IMR-90 (cell line): ENCODE measurements at regions not wholly inside any gene's neighbourhood (a gene's known extent, or its start where the extent isn't known, plus 50 kb on each side); places are given as distances from the start of the nearest gene placed in this dataset.

ENCODE experiments used
- ATAC-seq: fragments of 200-7000 bp; cut with Tn5 transposase; 2 replicates; pipeline ENCODE4 v1.9.1; 2020; ENCODE audit warnings: low read depth, mild to moderate bottlenecking, moderate library complexity
- BruUV-seq: library from RNA; stranded (reverse); fragments of 400-500 nt; replicated peaks from 2 replicates; lab custom pipeline; 2021; lab: Mats Ljungman, UMichigan
- CTCF ChIA-PET: fragments of 300-600 bp; formaldehyde crosslinking; extraction: SDS; loops from one replicate; lab custom pipeline; 2021; ENCODE audit warnings: antibody characterized with exemption; lab: Yijun Ruan, JAX
- POLR2A ChIA-PET: fragments of 300-600 bp; sonication (Branson Sonifier 250); formaldehyde crosslinking; loops from one replicate; lab custom pipeline; 2022; ENCODE audit warnings: antibody characterized with exemption; ENCODE audit not compliant: unreplicated experiment; lab: Charles Lee
- DNase-seq: peaks from one replicate; pipeline ENCODE4 v3.0.0; 2013
- H2AFZ ChIP-seq: replicated peaks from 2 replicates; pipeline ENCODE3; 2013; ENCODE audit warnings: low read length, mild to moderate bottlenecking; ENCODE audit not compliant: poor library complexity
- H2AK5ac ChIP-seq: 2 replicates; pipeline ENCODE4 v1.6.1; 2013; ENCODE audit warnings: low read depth, low read length, inconsistent platforms
- H2AK9ac ChIP-seq: replicated peaks from 2 replicates; pipeline ENCODE3; 2013; ENCODE audit warnings: mild to moderate bottlenecking, low read depth, low read length, moderate library complexity; ENCODE audit not compliant: poor library complexity
- H2BK120ac ChIP-seq: 2 replicates; pipeline ENCODE4 v1.6.1; 2013; ENCODE audit warnings: low read depth, low read length, inconsistent platforms
- H2BK15ac ChIP-seq: 3 replicates; pipeline ENCODE4 v1.6.1; 2013; ENCODE audit warnings: low read depth, low read length, inconsistent platforms
- H2BK20ac ChIP-seq: 2 replicates; pipeline ENCODE4 v1.6.1; 2013; ENCODE audit warnings: low read depth, mild to moderate bottlenecking, inconsistent platforms, low read length, moderate library complexity
- H2BK5ac ChIP-seq: 2 replicates; pipeline ENCODE4 v1.6.1; 2013; ENCODE audit warnings: mild to moderate bottlenecking, low read depth, low read length, inconsistent platforms; ENCODE audit not compliant: poor library complexity, severe bottlenecking
- H3K14ac ChIP-seq: replicated peaks from 2 replicates; pipeline ENCODE4 v1.6.1; 2013; ENCODE audit warnings: low read depth, low read length, inconsistent platforms
- H3K18ac ChIP-seq: 2 replicates; pipeline ENCODE4 v1.6.1; 2013; ENCODE audit warnings: low read depth, low read length, control low read depth
- H3K23ac ChIP-seq: 2 replicates; pipeline ENCODE4 v1.6.1; 2013; ENCODE audit warnings: low read depth, low read length, inconsistent platforms
- H3K27ac ChIP-seq: 2 replicates; pipeline ENCODE4 v1.5.1; 2013; ENCODE audit warnings: mild to moderate bottlenecking, control low read depth, low read length; ENCODE audit not compliant: insufficient read depth
- H3K27me3 ChIP-seq: 2 replicates; pipeline ENCODE4 v1.6.1; 2013; ENCODE audit warnings: low read length; ENCODE audit not compliant: control insufficient read depth, insufficient read depth
- H3K36me3 ChIP-seq: 2 replicates; pipeline ENCODE4 v1.6.1; 2013; ENCODE audit warnings: low read length, mixed read lengths; ENCODE audit not compliant: control insufficient read depth, insufficient read depth
- H3K4ac ChIP-seq: 2 replicates; pipeline ENCODE4 v1.6.1; 2013; ENCODE audit warnings: low read depth, low read length, inconsistent platforms
- H3K4me1 ChIP-seq: 2 replicates; pipeline ENCODE4 v1.6.1; 2013; ENCODE audit warnings: low read length, mixed read lengths; ENCODE audit not compliant: control insufficient read depth, insufficient read depth
- H3K4me2 ChIP-seq: 2 replicates; pipeline ENCODE4 v1.6.1; 2013; ENCODE audit warnings: low read depth, mild to moderate bottlenecking, control low read depth, low read length, moderate library complexity
- H3K4me3 ChIP-seq: 2 replicates; pipeline ENCODE4 v1.5.1; 2013; ENCODE audit warnings: low read depth, mild to moderate bottlenecking, control low read depth, low read length, moderate library complexity; ENCODE audit not compliant: insufficient read depth
- H3K56ac ChIP-seq: 2 replicates; pipeline ENCODE4 v1.6.1; 2013; ENCODE audit warnings: low read length, inconsistent platforms; ENCODE audit not compliant: insufficient read depth; ENCODE audit errors: extremely low read depth
- H3K79me1 ChIP-seq, 2 experiments: 2 replicates each; pipeline ENCODE4 v1.6.1; 2013; ENCODE audit warnings: low read length in 2 of 2, inconsistent platforms in 1 of 2, low read depth in 1 of 2
- H3K9ac ChIP-seq: 2 replicates; pipeline ENCODE4 v1.6.1; 2013; ENCODE audit warnings: low read depth, low read length, control low read depth
- H3K9me1 ChIP-seq: 2 replicates; pipeline ENCODE4 v1.6.1; 2013; ENCODE audit warnings: low read length, inconsistent platforms; ENCODE audit not compliant: insufficient read depth
- H3K9me3 ChIP-seq: 2 replicates; pipeline ENCODE4 v1.6.1; 2013; ENCODE audit warnings: low read length; ENCODE audit not compliant: control insufficient read depth, insufficient read depth
- H4K20me1 ChIP-seq: 2 replicates; pipeline ENCODE4 v1.6.1; 2013; ENCODE audit warnings: low read length, inconsistent platforms; ENCODE audit not compliant: insufficient read depth
- H4K5ac ChIP-seq: 2 replicates; pipeline ENCODE4 v1.6.1; 2013; ENCODE audit warnings: mild to moderate bottlenecking, low read depth, low read length, control low read depth
- H4K8ac ChIP-seq, 2 experiments: 2 replicates each; pipeline ENCODE4 v1.6.1; 2013; ENCODE audit warnings: low read depth in 2 of 2, low read length in 2 of 2, control low read depth in 1 of 2, inconsistent platforms in 1 of 2
- H4K91ac ChIP-seq: 2 replicates; pipeline ENCODE4 v1.6.1; 2013; ENCODE audit warnings: low read depth, low read length, inconsistent platforms; ENCODE audit not compliant: insufficient read depth
- CHD1 ChIP-seq: IDR thresholded peaks from 2 replicates; pipeline ENCODE4 v1.6.1; 2012; ENCODE audit warnings: low read depth, low read length, improper control_type of control experiment
- FOS ChIP-seq: fragments of 150-350 bp; IDR thresholded peaks from 2 replicates; pipeline ENCODE4 v1.6.1; 2016; ENCODE audit warnings: low read depth, low read length
- POLR2A ChIP-seq: IDR thresholded peaks from 2 replicates; pipeline ENCODE4 v1.6.1; 2012; ENCODE audit warnings: mild to moderate bottlenecking, low read depth, low read length
- WGBS, 2 experiments: methylation state at CpG; one replicate each; pipeline versions ENCODE4 v1.1.5 to v1.1.7; 2013; ENCODE audit warnings: missing lambda C conversion rate in 2 of 2; ENCODE audit not compliant: insufficient read length in 1 of 2; ENCODE audit errors: extremely low coverage in 2 of 2; 5-methylcytosine and 5-hydroxymethylcytosine counted together
- dilution Hi-C: fragments of 300-500 bp; cut with HindIII; formaldehyde crosslinking; loops from one replicate; pipeline ENCODE4 v1.14.3; 2018; ENCODE audit warnings: low sequenced_read_pairs; ENCODE audit not compliant: unreplicated experiment
- in situ Hi-C: fragments of 300-500 bp; cut with MboI; formaldehyde crosslinking; loops from 3 replicates; pipeline ENCODE4 v1.14.3; 2019; ENCODE audit warnings: low sequenced_read_pairs, inconsistent platforms, mixed read lengths
- intact Hi-C: fragments of 100-400 bp; cut with micrococcal nuclease; formaldehyde crosslinking; loops from 2 replicates; pipeline ENCODE4 v1.10.0; 2022
- TF ChIP-seq, protein P1 (sequence below): fragments of 150-350 bp; IDR thresholded peaks from 2 replicates; pipeline ENCODE4 v1.6.1; 2017; ENCODE audit warnings: mild to moderate bottlenecking, antibody characterized with exemption, low read length, low read depth

GRCh38 chr19:34314437-34315313 lies 50.3 kb upstream of the GPI start:
- in situ Hi-C loops (no loop called here), intact Hi-C loops (loop anchor here (5.0 kb wide), 1 partner anchor 57 kb away; no protein-coding TSS in a partner anchor), dilution Hi-C loops (no loop called here)
- H3K36me3 ChIP-seq = peaks cover 2% of the 10 kb centered on the region; the same call in 1 of the 2 replicates
- TF ChIP-seq CHD1 (no peak), FOS (no peak), POLR2A (no peak)
- TF ChIP-seq, protein P1, sequence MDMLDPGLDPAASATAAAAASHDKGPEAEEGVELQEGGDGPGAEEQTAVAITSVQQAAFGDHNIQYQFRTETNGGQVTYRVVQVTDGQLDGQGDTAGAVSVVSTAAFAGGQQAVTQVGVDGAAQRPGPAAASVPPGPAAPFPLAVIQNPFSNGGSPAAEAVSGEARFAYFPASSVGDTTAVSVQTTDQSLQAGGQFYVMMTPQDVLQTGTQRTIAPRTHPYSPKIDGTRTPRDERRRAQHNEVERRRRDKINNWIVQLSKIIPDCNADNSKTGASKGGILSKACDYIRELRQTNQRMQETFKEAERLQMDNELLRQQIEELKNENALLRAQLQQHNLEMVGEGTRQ = no peak
- no peak overlapping the region for H3K4me3 ChIP-seq
- H3K9me3 ChIP-seq = no peaks in the 10 kb centered on the region
- H4K8ac ChIP-seq = no peak overlapping the region
- no peak overlapping the region for H2AFZ ChIP-seq
- H3K79me1 ChIP-seq = peaks cover 46 to 77% of the 10 kb centered on the region in 2 experiments
- peaks cover 35% of the 10 kb centered on the region for H3K4me1 ChIP-seq
- H4K20me1 ChIP-seq = peaks cover 42% of the 10 kb centered on the region
- ChIA-PET CTCF (interaction anchor here (1.0 kb wide), 1 partner anchor 40 kb away, joined by 3 read pairs; no protein-coding TSS in a partner anchor), POLR2A (no interaction called here)
- no CpG with 5 or more reads among the region's 4 CpGs for WGBS, 2 experiments
- H3K27me3 ChIP-seq = no peaks in the 10 kb centered on the region
- H3K23ac ChIP-seq = no peak overlapping the region
- peak overlapping the region; percentile 8; the same call in 1 of the 2 replicates for H2BK120ac ChIP-seq
- H2BK20ac ChIP-seq = no peak overlapping the region
- no peak overlapping the region for H4K5ac ChIP-seq
- no peak overlapping the region for H2BK5ac ChIP-seq
- no peak overlapping the region for H4K91ac ChIP-seq
- H3K4ac ChIP-seq = 0 out of 2 replicates have a peak overlapping the region, but pooled peaks have one; percentile 44
- no peak overlapping the region for H3K4me2 ChIP-seq
- BruUV-seq = no TSS peak
- H3K9me1 ChIP-seq = peaks cover 37% of the 10 kb centered on the region
- no peak overlapping the region for H2AK5ac ChIP-seq
- no peak overlapping the region for H3K27ac ChIP-seq
- 0 out of 2 replicates have a peak overlapping the region, but pooled peaks have one; percentile 61 for H3K14ac ChIP-seq
- no peak overlapping the region for H3K56ac ChIP-seq
- DNase-seq (no peak), ATAC-seq (no peak)
- no peak overlapping the region for H3K18ac ChIP-seq
- H2BK15ac ChIP-seq = no peak overlapping the region
- H3K9ac ChIP-seq = no peak overlapping the region
- H2AK9ac ChIP-seq = no peak overlapping the region
